ENCODE measurements at regions not wholly inside any gene's neighbourhood (a gene's known extent, or its start where the extent isn't known, plus 50 kb on each side); places are given as distances from the start of the nearest gene placed in this dataset.

- no peak for DNase-seq
Observed at GRCh38 chrX:6782831-6783230, 247.9 kb upstream of the VCX3A start.

- peak in 1 of 3 donors; percentile 2 for DNase-seq
Observed at GRCh38 chrX:6778544-6779503, 243.9 kb upstream of the VCX3A start.

- DNase-seq, result no peak
Observed at GRCh38 chrX:6777238-6778002, 242.5 kb upstream of the VCX3A start.

GRCh38 chrX:6770936-6771335 lies 236.0 kb upstream of the VCX3A start:
- no peak for DNase-seq

- no peak for DNase-seq
Observed at GRCh38 chrX:6768881-6769280, 234.0 kb upstream of the VCX3A start.

GRCh38 chrX:6761251-6761650 lies 226.3 kb upstream of the VCX3A start:
- no peak for DNase-seq

- no peak for DNase-seq
Observed at GRCh38 chrX:6759655-6760375, 224.9 kb upstream of the VCX3A start.

- no peak for DNase-seq
Observed at GRCh38 chrX:6758234-6758633, 223.3 kb upstream of the VCX3A start.

GRCh38 chrX:6757631-6758030 lies 222.7 kb upstream of the VCX3A start:
- no peak for DNase-seq

- DNase-seq, result no peak
Observed at GRCh38 chrX:6748595-6748994, 213.7 kb upstream of the VCX3A start.

- no peak for DNase-seq
Observed at GRCh38 chrX:6738518-6739470, 203.9 kb upstream of the VCX3A start.

- DNase-seq, result no peak
Observed at GRCh38 chrX:6734844-6735634, 200.1 kb upstream of the VCX3A start.

GRCh38 chrX:6732101-6732500 lies 197.2 kb upstream of the VCX3A start:
- no peak for DNase-seq

- DNase-seq, result no peak
Observed at GRCh38 chrX:6729626-6730025, 194.7 kb upstream of the VCX3A start.

- no peak for DNase-seq
Observed at GRCh38 chrX:6718766-6719165, 183.8 kb upstream of the VCX3A start.

- DNase-seq, result no peak
Observed at GRCh38 chrX:6708676-6709380, 173.9 kb upstream of the VCX3A start.

GRCh38 chrX:6708041-6708440 lies 173.1 kb upstream of the VCX3A start:
- no peak for DNase-seq

GRCh38 chrX:6707497-6707896 lies 172.6 kb upstream of the VCX3A start:
- no peak for DNase-seq

GRCh38 chrX:6701085-6701484 lies 166.2 kb upstream of the VCX3A start:
- DNase-seq, result no peak

- DNase-seq, result no peak
Observed at GRCh38 chrX:6695717-6696116, 160.8 kb upstream of the VCX3A start.
